NCI-H2196 (cell line): ENCODE measurements at regions not wholly inside any gene's neighbourhood (a gene's known extent, or its start where the extent isn't known, plus 50 kb on each side); places are given as distances from the start of the nearest gene placed in this dataset.

ENCODE experiments used
- DNase-seq: peaks from one replicate; lab custom pipeline; 2025; ENCODE audit not compliant: unreplicated experiment; lab: John Stamatoyannopoulos, UW

DNA sequence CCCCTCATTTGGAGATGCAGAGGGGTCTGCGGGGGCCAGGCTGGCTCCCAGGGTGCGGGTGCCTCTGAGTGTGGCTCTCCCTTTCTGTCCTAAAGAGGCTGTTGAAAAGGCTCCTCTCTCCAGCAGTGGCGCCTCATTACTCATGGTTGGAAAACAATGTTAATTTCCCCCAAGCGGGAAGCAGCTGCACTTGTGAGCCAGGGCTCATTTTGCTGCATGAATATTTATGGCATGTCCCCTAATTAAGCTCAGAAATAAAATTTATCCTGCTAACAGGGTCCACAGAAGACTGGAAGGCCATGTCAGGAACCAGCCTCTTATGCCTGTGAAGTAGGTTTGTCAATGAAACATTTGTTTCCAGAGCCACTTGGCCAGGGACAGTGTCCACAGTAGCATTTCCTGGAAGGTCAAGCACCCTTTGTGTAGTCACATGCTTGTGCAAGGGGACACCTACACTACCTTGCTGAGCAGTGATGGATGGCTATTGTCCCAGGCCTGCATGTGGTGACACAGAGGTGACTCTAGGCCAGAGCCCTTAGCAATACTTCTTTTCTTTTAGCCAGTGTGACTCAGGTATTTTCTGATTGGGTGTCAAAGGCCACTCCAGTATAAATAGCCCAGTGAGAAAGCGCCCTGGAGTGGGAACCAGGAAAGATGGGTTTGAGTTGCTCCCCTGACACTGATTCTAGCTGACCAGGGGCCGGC is 259.0 kb downstream of the FOXD2 start:
- peak; percentile 63 for DNase-seq

DNA sequence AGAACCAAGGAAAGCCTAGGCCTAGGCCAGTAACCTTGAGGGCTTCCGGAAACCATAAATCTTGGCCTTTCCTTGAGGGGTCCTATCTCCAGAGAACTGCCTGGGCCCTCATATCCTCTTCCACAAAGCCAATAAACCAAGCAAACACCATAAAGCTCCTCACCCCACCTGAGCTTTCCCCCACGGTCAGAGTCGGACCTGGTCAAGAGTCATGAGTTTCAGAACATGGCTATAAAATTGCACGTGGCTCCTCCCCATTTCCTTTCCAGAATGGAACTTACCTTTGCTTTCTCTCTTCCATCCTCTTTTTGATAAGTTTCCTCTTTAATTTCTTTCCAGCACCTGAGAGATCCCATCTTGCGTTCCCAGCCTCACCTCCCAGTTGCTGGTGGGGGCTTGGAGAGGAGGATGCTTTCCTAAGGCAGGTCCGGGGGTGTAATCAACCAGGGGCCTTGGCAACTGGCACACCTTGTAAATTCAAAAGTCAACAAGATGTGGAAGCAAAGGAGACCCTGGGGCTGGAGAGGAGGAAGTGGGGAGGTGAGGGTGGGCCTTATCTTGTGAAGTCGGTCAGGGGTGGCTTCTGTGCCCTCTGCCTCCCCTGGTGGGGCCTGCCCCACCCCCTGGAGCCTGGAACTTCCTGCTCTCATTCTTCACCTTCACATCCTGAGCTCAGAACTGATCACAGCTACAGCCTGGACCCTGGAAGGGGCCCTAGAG is 259.9 kb downstream of the FOXD2 start:
- DNase-seq = no peak

DNA sequence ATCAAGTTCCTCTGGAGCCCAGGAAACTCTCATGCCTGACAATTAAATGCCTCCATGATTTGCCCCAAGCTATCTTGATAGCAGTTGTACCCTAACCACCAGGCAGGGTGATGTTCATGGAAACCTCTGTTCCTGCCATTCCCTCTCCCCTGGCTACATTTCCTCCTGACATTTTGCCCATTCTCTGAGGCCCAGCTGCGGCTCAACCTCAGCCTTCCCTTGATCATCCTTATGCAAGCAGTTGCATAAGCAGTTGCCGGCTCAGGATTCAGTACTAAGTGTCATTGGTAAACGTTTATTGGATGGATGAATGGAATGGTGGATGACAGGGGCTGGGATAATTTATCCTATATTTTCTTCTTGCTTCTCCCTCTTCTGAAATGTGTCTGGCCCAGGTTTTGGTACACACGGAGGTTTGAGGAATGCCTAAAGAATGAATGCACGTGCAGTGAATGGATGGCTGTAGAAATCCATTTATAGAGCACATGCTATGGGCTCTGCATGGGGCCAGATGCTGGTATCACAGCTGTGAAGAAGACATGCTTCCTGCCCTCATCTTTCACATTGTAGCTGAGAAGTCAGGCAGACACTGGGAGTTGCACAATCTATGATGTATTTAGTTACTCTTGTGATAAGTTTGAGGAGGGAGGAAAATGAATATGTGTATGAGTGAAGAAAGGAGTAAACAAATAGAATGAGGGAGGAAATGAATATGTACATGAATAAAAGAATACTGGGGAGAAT is 261.8 kb downstream of the FOXD2 start:
- DNase-seq = peak; percentile 12

DNA sequence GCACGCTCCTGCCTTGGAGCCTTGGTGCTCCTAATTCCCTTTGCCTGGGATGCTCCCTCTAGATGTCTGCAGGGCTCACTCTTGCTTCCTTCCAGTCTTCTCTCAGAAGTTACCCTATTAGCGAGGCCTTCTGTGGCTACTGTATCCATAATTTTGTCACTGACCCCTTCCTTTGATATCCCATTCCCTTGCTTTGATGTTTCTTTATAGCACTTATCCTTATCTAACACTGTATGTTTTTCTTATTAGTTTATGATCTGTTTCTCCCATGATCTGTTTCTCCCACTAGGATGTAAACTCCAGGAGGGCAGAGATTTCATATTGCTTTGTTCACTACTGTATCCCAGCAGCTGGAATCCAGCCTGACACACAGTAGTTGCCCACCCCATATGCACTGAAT is 263.4 kb downstream of the FOXD2 start:
- no peak for DNase-seq

DNA sequence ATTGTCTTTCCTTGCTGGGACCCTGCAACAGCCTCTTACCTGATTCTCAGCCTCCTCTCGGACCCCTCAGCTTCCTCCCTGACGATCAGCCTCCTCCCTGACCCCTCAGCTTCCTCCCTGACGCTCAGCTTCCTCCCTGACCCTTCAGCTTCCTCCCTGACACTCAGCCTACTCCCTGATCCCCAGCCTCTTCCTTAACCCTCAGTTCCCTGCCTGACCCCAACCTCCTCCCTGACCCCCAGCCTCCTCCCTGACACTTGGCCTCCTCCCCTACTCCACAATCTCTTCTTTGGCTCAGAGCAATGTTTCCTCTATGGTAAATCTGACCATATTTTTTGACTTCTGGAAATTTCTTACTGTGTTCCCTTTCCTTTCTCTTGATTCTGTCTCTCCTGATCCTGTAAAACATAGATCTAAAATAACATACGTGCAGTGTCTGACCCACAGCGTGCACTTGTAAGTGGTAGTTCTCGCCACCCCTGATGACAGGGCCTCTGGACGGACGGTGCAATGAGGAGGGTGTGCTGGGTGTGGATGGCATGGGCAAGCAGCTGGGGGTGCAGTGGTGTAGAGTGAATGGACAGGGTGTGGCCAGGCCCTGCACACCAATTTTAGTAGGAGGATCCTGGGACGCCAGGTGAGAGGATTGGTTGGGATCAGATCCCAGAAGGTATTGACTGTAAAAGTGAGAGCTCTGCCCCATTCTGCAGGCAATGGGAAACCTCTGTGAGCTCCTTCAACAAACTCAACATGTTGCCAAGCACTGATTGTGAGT is 264.1 kb downstream of the FOXD2 start:
- DNase-seq = no peak

- DNase-seq = no peak
Observed at GRCh38 chr1:47703156-47703825, 265.4 kb downstream of the FOXD2 start.

- no peak for DNase-seq
Observed at GRCh38 chr1:47703981-47704596, 266.2 kb downstream of the FOXD2 start.

GRCh38 chr1:47705517-47706130 is 267.8 kb downstream of the FOXD2 start:
- DNase-seq = no peak

- DNase-seq = no peak
Observed at GRCh38 chr1:47707503-47707902, 269.7 kb downstream of the FOXD2 start.

DNA sequence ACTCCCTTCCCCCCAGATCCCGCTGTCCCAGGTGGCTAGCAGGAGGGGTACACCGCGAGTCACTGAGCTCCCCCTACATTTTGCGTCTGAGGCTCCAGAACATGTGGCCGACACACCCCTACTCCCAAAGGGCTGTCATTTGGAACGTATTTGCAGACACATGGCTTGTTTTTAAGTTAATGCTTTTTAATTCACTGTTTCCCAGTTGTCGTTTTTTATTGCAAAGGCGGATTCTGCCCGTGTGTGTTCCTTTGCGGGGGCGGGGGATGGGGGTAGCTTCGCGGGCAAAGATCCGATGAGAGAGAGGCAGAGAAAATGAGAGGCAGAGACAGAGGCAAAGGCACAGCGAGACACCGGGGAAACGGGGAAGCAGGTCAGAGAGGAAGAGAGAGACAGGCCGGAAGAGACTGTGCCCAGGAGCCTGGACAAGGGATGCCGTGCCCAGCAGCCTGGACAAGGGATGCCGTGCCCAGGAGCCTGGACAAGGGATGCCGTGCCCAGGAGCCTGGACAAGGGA is 270.2 kb downstream of the FOXD2 start:
- no peak for DNase-seq

DNA sequence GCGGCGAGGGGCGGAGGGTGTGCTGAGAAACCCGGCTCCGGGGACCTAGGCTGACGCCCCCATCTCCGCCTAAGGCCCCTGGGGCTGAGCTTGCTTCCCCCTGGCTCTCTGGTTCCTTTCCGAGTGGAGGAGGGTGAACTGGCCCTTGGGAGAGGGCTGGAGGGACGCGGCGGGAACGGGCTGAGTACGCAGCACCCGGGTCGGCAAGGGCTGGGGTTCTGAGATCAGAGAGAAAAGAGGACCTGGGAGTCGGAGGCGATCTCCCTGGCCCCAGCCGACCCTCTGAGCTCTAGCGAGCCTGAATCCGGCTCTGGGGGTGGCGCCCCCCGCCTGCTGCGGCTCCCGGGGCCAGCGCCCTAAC is 270.8 kb downstream of the FOXD2 start:
- no peak for DNase-seq

DNA sequence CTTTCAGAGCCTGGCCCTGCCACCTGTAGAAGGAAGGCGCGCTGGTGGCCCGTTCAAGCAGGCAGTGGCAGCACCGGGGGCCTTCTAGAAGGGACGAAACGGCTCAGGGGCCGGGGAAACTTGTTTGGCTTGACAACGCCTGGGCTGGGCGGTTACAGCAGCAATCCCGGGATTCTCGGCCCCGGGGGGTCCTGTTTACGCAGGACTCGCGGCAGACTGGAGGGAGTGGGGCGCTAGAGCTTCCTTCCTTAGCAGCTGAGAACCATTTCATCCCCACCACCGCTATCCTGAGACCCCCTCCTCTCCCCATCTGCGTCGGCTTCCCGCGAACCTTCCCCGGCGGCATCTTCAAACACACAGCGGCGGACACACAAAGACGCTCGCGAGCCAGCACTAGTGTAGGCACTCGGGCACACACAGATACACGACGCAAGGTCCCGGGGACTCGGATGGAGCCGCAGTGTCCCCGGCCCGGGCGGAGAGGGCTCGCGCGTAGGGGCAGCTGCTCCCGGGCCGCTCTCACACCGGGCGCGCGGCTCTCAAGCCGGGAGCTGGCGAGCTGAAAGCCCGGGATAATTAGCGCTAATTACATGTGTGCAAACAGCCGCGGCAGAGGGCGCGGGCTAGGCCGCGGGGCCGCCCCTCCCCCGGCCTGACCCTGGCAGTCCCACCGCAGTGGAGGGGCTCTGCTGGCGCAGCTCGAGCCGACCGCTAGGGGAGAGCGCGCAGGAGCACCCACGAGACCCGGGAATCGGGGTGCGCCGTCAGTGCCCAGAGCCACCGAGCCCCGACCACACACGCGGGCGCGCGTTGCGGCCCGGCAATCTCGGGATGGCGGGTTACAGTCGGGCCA is 271.4 kb downstream of the FOXD2 start:
- DNase-seq = peak; percentile 40

- peak; percentile 40 for DNase-seq
Observed at GRCh38 chr1:47709872-47710231, 272.0 kb downstream of the FOXD2 start.

- DNase-seq = peak; percentile 82
Observed at GRCh38 chr1:47710329-47711071, 272.7 kb downstream of the FOXD2 start.
